Activated naive CD4-positive, alpha-beta T cell treated with anti-CD3 and anti-CD28 coated beads, Interleukin-2, amount 50 U/mL, for 72 hours (primary cell): ENCODE measurements at regions not wholly inside any gene's neighbourhood (a gene's known extent, or its start where the extent isn't known, plus 50 kb on each side); places are given as distances from the start of the nearest gene placed in this dataset.
"Not testable (repeated sequence)": the region's sequence is repeated elsewhere in the genome, so short reads cannot be mapped to it uniquely, and the experiment has no call there.

Experiments
- ATAC-seq, 2 donors: fragments of 150-1000 bp; cut with Tn5 transposase; 2 replicates each; pipeline ENCODE4 v1.10.0; 2021; ENCODE audit warnings: mild to moderate bottlenecking in 2 of 2, moderate library complexity in 2 of 2
- DNase-seq, 2 donors: peaks; one replicate each; pipeline ENCODE4 v3.0.0; 2021 to 2022; ENCODE audit warnings: low spot score in 2 of 2
- H3K27ac Mint-ChIP-seq, 2 donors: one replicate each; pipeline ENCODE4 v1.8.0; 2022; ENCODE audit warnings: mild to moderate bottlenecking in 2 of 2, mixed read lengths in 2 of 2
- H3K36me3 Mint-ChIP-seq, 2 donors: one replicate each; pipeline ENCODE4 v1.8.0; 2022; ENCODE audit warnings: mixed read lengths in 2 of 2
- H3K9me3 Mint-ChIP-seq, 2 donors: one replicate each; pipeline ENCODE4 v1.8.0; 2022; ENCODE audit warnings: mixed read lengths in 2 of 2

- H3K36me3 Mint-ChIP-seq = no peaks in the 10 kb centered on the region
- H3K27ac Mint-ChIP-seq = no peak overlapping the region
- no peaks in the 10 kb centered on the region for H3K9me3 Mint-ChIP-seq
- DNase-seq (no peak), ATAC-seq (no peak)
Observed at GRCh38 chr18:14970027-14970426, 222.1 kb downstream of the ANKRD30B start.

GRCh38 chr18:14971461-14972185 lies 223.7 kb downstream of the ANKRD30B start:
- Mint-ChIP-seq H3K36me3 (no peaks in the 10 kb centered on the region), H3K27ac (no peak overlapping the region), H3K9me3 (no peaks in the 10 kb centered on the region)
- no peak for DNase-seq
- ATAC-seq = no peak

- not testable (repeated sequence) for H3K9me3 Mint-ChIP-seq, DNase-seq, H3K36me3 Mint-ChIP-seq, H3K27ac Mint-ChIP-seq, ATAC-seq
Observed at GRCh38 chr18:14973421-14973820, 225.4 kb downstream of the ANKRD30B start.

GRCh38 chr18:14974088-14974487 lies 226.1 kb downstream of the ANKRD30B start:
- H3K27ac Mint-ChIP-seq = no peak overlapping the region
- no peak for ATAC-seq
- no peak for DNase-seq
- H3K36me3 Mint-ChIP-seq = no peaks in the 10 kb centered on the region
- no peaks in the 10 kb centered on the region for H3K9me3 Mint-ChIP-seq

GRCh38 chr18:14974576-14974975 lies 226.6 kb downstream of the ANKRD30B start:
- no peaks in the 10 kb centered on the region for H3K36me3 Mint-ChIP-seq
- DNase-seq (no peak), ATAC-seq (no peak)
- no peak overlapping the region for H3K27ac Mint-ChIP-seq
- no peaks in the 10 kb centered on the region for H3K9me3 Mint-ChIP-seq

- ATAC-seq (no peak), DNase-seq (no peak)
- H3K27ac Mint-ChIP-seq = no peak overlapping the region
- H3K36me3 Mint-ChIP-seq = no peaks in the 10 kb centered on the region
- no peaks in the 10 kb centered on the region for H3K9me3 Mint-ChIP-seq
Observed at GRCh38 chr18:14975431-14975830, 227.5 kb downstream of the ANKRD30B start.

- DNase-seq (no peak), ATAC-seq (no peak)
- Mint-ChIP-seq H3K27ac (no peak overlapping the region), H3K9me3 (no peaks in the 10 kb centered on the region), H3K36me3 (no peaks in the 10 kb centered on the region)
Observed at GRCh38 chr18:14976736-14977430, 228.9 kb downstream of the ANKRD30B start.

- no peak for DNase-seq
- H3K36me3 Mint-ChIP-seq = no peaks in the 10 kb centered on the region
- no peak for ATAC-seq
- H3K27ac Mint-ChIP-seq = no peak overlapping the region
- H3K9me3 Mint-ChIP-seq = no peaks in the 10 kb centered on the region
Observed at GRCh38 chr18:14978191-14978590, 230.2 kb downstream of the ANKRD30B start.

- no peaks in the 10 kb centered on the region for H3K9me3 Mint-ChIP-seq
- ATAC-seq (peak in 1 of 2 donors; percentile 41), DNase-seq (peak in 1 of 2 donors; percentile 67)
- H3K27ac Mint-ChIP-seq = no peak overlapping the region
- H3K36me3 Mint-ChIP-seq = no peaks in the 10 kb centered on the region
Observed at GRCh38 chr18:14978962-14979535, 231.1 kb downstream of the ANKRD30B start.

- no peak for ATAC-seq
- DNase-seq = no peak
- Mint-ChIP-seq H3K36me3 (no peaks in the 10 kb centered on the region), H3K27ac (peak overlapping the region in 1 of 2 donors; percentile 7), H3K9me3 (no peaks in the 10 kb centered on the region)
Observed at GRCh38 chr18:14979875-14980274, 231.9 kb downstream of the ANKRD30B start.

- ATAC-seq, H3K27ac Mint-ChIP-seq, DNase-seq, H3K36me3 Mint-ChIP-seq, H3K9me3 Mint-ChIP-seq: not testable (repeated sequence)
Observed at GRCh38 chr18:14984531-14984930, 236.6 kb downstream of the ANKRD30B start.

- H3K36me3 Mint-ChIP-seq, H3K9me3 Mint-ChIP-seq, DNase-seq, ATAC-seq, H3K27ac Mint-ChIP-seq: not testable (repeated sequence)
Observed at GRCh38 chr18:14985291-14986013, 237.5 kb downstream of the ANKRD30B start.

- not testable (repeated sequence) for H3K36me3 Mint-ChIP-seq, H3K9me3 Mint-ChIP-seq, ATAC-seq, DNase-seq
- peak overlapping the region in 1 of 2 donors; percentile 56 for H3K27ac Mint-ChIP-seq
Observed at GRCh38 chr18:14987377-14987776, 239.4 kb downstream of the ANKRD30B start.

- not testable (repeated sequence) for H3K9me3 Mint-ChIP-seq, H3K36me3 Mint-ChIP-seq, H3K27ac Mint-ChIP-seq, DNase-seq, ATAC-seq
Observed at GRCh38 chr18:14987960-14988710, 240.2 kb downstream of the ANKRD30B start.

- DNase-seq, ATAC-seq, H3K27ac Mint-ChIP-seq, H3K9me3 Mint-ChIP-seq, H3K36me3 Mint-ChIP-seq: not testable (repeated sequence)
Observed at GRCh38 chr18:14989569-14989968, 241.6 kb downstream of the ANKRD30B start.

GRCh38 chr18:14991934-14992445 lies 244.0 kb downstream of the ANKRD30B start:
- DNase-seq, H3K36me3 Mint-ChIP-seq, ATAC-seq, H3K27ac Mint-ChIP-seq, H3K9me3 Mint-ChIP-seq: not testable (repeated sequence)
